ENCODE measurements at regions not wholly inside any gene's neighbourhood (a gene's known extent, or its start where the extent isn't known, plus 50 kb on each side); places are given as distances from the start of the nearest gene placed in this dataset.

DNA sequence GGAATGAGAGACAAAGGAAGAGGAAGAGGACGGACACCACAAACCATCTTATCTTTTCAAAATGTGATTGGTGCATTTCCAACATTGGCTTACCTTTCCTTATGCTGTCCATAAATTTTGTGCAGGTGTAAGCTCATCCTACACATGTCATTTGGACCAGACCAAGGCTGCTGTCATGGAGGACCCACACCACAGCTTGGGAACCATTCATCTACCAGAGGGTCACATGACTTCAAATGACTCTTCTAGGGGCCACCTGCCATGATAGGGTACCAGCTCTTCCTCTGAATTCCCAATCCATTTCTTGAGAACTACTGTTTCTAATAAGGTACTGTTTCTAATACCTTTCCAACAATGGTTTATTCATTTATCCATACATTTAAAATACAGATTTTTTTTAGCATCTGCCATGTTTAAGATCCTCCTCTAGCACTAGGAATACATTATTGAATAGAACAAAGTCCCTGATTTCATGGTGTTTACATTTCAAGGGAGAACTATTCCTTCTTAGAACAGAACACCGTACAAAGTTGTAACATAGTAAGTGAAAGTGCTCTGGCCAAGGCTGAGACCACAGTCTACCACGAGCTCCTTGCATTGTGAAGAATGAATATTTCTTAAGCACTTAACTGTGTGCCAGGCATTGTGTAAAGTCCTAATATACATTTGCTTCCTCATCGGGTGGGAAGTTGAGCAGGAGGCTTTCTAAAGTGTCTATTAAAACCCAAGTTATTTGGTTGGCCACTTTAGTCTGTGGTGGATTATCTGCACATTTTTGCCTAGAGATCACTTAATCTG is 246.1 kb upstream of the FN1 start:
- no peak for DNase-seq

DNA sequence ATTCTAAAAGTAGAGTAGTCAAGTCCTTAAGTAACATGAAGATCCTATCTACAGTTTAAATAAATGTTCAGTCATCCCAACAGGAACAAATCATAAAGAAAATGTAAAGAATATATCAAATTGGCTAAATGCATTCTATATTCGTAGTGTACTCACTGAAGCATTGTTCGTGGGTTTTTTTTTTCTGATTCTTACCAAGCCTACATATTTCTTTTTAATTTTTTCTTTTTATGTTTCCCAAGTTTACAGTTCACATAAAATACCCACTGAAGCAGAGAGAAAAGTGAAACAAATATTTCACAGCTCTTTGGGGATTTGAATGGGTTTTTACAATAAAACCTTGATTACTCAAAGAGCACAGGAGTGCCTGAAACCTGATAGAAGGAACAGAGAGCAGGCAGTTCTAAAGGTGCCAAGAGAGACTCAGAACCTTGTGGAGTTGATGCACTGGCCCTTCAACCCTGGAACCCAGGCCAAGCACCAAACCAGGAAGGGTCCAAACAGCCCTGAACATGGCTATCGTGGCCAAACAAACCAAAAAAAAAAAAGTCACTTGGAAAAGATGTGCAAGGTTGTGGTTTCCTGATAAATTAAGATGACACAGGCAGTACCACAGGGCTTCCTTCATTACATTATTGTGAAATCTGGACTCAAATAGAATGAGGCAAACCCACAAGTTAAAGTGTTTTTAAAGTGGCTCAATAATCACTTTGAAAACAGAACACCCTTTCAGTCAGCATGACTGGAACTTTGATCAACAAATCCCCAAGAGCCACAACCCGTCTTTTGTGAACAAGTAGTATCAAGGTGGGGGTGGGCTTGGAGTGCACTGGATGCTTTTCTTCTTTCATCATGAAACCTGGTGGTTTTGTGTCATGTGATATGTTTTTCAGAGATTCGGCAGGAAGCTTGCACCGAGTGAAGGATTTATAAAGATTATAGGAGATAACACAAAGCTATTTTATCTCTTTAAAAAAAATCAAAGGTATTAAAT is 245.0 kb upstream of the FN1 start:
- peak; percentile 42 for DNase-seq

DNA sequence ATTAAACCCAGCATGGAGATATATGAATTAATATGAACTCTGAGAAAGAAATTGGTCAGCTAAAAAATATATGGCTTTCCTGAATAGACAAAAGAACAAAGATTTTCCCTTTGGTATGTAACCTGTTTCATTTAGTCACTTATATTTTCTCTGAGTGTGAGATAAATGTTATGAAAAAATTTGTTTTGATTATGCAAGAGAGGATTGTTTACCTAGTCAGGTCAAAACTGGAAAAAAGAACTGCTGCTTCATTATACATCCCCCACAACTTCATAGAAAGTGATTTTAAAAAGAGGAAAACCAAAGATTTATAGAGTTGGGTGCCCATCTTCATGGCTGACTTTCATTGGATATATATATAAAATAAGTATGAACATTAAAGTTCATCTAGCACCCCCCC is 242.2 kb upstream of the FN1 start:
- DNase-seq: no peak

DNA sequence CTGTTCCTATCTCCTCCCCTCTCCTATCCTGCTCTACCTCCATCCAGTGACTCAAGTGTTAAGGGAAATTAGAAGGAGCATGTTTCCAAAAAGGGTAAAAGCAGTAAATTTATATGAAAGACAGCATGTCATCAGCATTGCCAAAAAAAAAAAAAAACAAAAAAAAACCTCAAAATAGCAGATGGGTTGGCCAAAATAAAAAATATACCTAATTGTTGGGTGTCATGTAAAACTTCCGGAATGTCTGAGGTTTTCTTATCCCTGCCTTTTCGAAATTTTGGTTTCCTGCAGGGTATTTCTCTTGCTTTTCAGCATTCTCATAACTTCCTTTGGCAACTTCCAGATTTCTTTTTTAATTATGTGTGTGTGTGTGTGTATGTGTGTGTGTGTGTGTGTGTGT is 241.6 kb upstream of the FN1 start:
- no peak for DNase-seq

DNA sequence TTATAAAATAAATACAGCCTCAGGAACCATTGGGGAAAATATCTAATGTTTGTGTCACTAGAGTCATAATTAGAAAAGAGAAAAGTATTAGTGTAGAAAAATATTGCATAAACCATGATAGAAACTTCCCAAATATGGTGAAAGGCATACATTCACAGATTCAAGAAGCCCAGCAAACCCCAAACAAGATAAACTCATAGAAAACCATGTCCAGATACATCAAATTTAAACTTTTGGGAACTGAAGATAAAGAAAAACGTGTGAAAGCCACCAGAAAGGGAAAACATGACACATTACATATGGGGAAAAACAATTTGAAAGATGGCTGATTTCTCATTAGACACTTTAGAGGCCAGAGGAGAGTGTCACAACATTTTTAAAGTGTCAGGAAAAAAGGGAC is 236.5 kb upstream of the FN1 start:
- DNase-seq: no peak

DNA sequence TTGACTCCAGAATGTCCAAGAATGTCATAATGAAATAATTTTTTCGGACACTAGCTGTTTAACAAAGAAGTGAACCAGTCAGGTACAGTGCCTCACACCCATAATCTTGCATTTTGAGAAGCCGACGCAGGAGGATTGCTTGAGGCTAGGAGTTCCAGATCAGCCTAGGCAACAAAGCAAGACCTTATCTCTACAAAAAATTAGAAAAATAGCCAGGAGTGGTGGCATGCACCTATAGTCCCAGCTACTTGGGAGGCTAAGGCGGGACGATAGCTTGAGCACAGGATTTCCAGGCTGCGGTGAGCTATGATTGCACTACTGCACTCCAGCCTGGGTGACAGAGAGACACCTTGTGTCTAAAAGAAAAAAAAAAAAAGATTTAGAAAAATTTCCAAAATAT is 235.8 kb upstream of the FN1 start:
- DNase-seq: no peak

DNA sequence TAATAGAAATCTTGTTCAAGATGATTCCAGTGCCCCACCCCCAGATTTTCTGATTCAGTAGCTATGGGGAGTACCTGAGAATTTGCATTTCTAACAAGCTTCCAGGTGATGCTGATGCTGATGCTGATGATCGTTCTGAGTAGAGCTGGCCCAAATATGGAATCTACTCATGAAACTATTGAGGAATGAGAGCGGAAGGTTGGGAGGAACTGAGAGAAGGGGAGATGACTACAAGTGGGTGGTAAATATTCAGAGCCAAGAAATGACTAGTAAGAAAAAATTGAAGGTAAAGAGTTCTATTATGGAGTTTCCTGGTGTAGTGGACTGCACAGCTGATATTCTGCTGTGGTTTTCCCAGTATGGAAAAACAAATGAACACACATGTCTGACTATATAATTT is 235.4 kb upstream of the FN1 start:
- DNase-seq: no peak

DNA sequence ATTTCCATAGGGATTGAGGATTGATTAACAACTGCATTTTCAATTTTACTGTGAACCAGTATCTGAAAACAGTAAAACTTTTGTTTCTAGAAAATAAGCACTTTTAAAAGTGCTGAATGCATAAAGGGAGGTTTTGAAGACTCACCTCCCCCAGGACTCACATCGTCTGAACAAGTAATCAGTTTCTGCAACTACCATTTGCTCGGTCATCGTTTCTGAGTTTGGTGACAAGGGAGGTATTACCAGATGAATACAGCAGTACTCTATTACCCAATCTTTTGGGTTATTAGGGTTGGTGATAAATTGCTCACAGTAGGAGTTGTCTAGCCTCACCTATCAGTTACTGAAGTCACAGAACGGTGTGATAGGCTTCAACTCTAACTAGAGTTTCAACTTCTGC is 234.5 kb upstream of the FN1 start:
- DNase-seq: no peak

DNA sequence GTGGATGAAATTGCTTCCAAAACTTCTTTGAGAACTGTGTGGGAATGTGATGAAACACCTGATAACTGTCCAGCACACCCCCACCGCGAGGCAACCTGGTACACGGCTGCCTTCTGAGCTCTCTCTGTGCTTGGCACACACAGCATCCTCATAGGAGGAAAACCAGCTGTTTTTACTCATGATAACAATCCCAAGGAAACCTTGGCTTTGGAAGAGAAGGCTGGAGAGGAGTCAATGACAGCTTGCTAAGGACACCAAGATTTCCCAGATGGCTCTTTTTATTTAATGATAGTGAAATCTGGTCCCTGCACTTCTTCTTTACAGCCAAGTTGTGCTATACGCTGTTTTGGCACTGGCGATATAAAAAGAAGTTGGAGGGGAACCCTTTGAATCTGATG is 232.5 kb upstream of the FN1 start:
- DNase-seq: no peak

DNA sequence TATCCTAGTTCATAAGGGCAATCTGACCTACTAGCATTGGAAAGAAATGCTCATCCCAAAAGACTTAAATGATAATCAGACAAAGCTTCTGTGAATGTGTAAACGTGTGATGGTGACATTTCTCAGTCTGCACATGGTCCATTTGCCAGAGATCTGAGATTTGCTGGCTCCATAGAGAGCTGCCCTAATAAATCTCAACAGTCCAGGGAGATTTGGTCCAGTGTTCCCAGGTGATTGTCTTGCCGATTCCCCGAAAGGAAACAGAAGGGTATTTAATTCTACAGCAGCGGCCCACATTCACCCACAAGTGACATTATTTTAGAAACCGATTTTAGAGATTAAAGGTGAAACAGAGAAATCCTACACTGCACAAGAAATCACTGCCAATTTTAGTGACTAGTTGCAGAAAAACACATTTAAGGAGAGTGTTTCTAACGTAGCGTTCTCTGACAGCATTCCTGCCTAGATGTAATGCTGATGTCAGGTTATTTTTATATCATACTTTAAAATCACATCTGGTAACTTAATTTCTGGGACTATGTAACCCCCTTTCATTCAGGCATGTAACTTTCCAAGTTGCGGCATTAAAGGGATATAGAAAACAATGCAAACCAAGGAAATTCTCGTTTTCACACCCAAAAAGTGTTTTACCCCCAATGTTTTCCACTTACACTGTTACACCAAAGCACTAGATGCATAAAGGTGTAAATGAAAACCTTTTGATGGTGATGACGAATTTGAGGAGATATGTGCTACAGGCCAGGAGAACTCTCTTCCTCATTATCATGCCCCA is 231.9 kb upstream of the FN1 start:
- no peak for DNase-seq

DNA sequence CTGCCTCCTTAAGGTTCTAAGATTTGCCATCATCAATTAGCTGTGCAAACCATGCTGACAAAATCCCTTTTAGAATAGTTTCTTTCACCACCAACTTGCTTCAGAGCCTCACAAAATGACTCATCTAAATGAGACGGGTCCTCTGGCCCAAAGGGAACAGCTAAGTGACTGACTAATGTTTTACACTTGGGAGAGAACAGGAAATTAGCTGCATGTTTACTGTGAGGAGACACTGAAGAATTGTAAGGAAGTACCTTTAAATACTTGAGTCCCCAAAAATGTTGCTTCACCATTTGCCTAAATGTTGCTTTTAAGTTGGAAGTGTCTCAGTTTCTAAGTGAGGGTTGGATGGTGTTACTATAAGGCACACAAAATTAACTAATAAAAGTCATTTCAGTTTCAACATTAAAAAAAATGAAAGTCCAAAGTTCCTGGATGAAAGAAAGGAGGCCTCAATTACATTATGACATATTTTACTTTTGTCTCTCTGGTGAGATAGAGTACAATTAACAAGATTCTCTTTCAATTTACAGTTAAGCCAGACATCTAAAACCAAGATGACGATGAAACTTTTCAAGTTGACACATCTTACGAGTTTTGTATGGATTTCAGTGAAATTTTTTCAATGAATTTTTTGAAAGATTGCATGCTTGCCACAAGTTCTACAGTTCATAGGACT is 229.1 kb upstream of the FN1 start:
- no peak for DNase-seq

DNA sequence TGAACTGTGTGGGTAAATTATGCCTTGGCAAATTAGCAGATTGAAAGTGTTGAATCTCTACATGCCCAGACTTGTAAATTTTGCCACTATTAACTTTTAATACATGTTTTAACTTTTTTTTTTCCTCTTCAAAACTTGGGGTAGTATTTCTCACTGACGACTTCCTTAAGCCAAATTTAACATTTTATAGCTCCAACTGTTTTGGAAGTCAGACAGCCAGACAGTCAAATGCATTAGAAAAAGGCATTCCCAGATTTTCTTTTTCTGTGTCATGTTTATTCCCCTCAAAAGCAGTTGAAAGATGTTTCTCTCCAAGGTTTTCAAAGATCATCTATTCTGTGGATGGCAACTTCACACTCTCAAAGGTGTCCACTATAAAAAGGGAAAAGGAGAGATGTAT is 226.8 kb upstream of the FN1 start:
- no peak for DNase-seq

DNA sequence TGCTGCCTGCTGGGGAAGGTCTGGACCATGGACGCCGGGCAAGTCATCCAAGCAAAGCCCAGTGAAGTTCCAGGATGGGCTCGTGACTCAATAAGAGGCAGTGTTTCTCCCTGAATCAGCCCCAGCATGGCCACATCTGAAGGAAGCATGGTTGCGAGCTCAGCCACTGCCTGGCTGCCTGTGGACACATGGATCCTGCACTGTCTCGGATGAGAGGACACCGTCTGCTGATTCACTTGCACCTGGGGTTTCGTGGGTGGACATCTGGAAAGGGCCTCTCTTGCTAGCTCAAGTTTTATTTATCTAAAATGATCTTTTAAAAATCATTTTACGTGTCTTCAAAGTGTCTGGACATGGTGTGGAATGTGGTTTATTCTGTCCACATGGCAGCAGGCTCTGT is 224.8 kb upstream of the FN1 start:
- no peak for DNase-seq

DNA sequence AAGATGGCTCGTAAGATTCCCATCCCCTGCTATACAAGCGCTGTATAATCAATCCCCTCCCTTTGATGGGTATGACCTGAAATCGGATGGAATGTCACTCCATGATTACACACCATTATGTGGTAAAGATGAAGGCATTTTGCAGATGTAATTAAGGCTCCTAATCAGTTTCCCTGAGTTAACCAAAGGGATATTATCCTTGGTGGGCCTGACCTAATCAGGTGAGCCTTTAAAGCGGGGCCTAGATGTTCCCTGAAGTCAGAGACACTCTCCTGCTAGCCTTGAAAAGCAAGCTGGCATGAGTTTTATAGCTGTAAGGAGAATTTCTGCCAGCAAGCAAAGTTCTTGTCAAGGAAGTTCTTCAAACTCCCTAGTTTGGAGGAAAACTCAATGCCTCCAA is 223.8 kb upstream of the FN1 start:
- no peak for DNase-seq

DNA sequence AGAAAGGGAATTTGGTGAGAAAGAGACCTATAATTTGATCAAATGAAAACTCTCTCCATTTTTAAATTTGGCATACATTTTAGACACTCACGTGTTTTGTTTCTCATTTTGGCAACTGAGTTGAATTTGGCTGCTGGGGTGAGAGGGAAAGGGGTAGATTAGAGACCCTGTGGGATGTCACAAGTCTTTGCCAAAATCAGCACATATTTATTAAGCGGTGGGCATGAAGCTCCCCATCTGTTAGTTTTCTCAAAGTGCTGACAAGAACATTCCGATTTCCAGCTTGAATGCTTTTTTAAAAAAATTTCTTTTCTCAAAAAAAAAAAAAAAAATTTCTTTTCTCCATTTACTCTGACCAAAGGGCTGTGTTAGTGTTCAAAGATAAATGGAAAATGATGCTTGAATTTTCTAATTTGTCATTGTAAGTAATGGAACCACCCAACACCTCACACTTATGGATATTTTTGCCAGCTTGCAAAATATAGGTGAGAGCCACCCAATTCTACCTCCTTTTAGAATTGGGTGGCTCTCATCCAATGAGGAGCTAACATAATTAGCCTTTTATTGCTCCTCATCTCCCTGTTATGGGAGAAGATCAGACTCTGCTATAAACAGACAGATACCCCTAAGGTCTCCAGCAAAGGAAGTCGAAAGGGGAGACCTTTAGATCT is 222.9 kb upstream of the FN1 start:
- no peak for DNase-seq

DNA sequence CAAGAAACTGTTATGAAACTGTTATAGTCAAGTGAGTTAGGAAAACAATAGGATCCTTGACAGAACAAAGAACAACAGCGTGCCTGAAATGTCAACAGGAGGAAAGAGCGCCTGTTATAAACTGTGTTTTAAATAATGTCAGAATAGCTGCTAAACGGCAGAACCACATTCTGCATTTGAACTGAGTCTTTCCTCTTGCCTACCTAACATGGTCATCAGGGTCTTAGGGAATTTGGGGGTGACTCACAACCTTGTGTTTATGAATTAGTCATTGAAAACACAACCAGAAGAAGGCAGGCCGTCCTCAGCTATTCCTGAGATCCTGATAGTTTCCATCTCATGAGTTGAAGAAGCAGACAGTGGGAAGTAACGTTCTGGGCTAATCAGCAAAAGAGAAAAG is 222.0 kb upstream of the FN1 start:
- no peak for DNase-seq

DNA sequence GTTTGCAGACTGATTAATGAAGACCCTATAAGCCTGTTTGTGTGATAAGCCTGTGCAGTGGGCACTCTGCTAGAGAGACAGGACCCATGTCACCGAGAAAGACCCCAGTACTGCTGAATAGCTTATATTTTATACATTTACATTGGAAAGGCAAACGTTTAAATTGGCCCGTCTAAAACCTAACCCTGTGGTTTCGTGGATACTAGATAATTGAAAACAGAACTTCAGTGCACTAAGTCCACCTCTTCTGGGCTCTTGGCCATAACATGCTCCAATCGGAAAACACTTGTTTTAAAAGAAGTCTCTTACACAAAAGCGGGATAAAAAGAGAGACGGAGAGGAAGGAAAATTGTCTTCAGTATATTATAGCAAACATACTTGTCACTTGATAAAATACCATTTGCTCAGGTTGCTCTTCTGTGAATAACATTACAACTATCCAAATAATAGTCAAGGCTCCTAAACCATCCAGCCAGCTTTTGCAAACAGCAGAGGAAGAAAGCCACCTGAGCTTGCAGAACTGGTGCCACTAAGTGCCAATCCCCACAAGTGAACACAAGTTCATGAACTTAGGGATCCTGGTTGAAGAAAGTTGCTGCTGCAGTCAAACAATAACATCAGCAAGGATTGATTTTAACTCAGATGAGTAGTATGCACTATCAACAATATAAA is 218.4 kb upstream of the FN1 start:
- DNase-seq: no peak

DNA sequence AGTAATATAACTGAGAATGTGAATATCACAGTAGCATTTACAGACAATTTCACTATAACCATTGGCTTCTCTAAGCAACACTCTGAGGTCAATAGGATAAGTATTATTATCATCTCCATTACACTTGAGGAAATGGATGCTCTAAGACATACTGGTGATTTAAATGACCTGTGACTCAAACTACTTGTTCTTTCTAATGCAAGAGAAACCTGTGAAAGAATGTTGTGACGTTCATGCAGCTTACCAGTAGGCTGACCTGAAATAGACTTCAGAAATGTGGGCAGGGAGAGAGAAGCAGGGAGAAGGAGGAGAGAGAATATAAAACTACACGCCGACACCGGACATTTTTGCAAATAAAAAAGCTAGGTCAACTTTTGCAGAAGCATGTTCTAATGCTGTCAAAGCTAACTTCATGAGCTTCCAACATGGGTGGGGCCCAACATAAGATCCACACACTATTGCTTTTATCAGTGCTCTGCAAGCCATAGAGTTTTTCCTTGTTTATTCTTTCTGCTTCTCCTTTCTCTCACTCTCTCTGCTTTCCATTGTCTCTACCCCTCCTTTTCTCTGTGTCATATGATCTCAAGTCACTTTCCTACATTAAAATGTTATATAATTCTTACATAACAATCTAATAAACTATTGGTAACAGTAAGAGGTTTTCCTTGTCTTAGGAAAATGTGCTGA is 217.6 kb upstream of the FN1 start:
- no peak for DNase-seq

DNA sequence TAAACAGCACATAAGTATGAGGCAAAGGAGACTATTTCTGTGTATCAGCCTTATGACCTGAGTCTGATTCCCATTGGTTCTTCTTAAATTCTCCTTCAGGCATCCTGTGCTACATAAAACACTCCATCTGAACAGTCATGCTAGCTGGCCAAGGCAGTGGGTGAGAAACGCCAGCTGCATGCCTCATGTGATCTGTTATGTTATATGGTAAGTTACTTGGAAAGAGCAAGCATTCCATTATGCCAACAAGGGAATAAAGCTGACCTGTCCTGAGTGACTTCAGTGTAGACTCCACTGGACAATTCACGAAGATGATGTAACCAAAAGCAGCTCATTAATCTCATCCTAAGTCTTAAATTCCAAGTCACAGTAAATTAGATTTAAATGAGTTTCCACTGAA is 216.5 kb upstream of the FN1 start:
- no peak for DNase-seq

DNA sequence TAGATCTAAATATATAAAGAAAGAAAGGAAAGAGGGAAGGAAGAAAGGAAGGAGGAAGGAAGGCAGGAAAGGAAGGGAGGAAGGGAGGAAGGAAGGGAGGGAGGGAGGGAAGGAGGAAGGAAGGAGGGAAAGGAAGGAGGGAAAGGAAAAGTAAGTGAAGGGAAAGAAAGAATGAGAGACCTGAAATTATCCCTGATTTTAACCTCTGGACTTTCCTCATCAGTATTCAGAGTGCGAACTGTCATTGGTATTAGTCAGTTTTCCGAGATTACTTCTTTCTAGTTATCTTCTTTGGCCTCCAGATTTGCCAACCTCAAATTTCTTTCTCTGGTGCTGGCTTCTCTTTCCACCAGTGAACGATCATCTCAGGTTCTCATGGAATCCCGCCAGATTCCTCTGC is 215.5 kb upstream of the FN1 start:
- DNase-seq: no peak

All from stimulated activated CD8-positive, alpha-beta memory T cell treated with anti-CD3 and anti-CD28 coated beads, Interleukin-4, amount 100 ng/mL, for 48 hours (primary cell).